ENCODE measurements at regions not wholly inside any gene's neighbourhood (a gene's known extent, or its start where the extent isn't known, plus 50 kb on each side); places are given as distances from the start of the nearest gene placed in this dataset.

DNA sequence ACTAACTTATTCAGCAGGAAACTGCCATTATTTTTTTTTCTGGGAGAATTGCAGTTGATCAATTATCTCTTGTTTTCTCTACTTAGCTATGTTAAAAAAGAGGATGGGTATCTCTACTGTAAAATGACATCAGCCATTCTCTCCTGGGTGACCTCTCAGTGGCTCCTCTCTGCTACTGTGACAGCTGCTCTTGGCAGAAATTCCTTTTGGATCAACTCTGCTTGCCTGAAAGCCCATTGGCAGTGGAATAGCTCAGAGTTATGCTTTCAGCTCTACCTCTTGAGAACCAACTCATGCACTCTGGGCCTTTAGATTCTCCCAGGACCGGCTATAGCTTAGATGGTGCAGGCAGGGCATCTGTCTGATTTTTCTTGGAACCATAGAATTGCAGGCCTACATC, 99.9 kb upstream of the GAP43 start:
- TF ChIP-seq, protein P1, sequence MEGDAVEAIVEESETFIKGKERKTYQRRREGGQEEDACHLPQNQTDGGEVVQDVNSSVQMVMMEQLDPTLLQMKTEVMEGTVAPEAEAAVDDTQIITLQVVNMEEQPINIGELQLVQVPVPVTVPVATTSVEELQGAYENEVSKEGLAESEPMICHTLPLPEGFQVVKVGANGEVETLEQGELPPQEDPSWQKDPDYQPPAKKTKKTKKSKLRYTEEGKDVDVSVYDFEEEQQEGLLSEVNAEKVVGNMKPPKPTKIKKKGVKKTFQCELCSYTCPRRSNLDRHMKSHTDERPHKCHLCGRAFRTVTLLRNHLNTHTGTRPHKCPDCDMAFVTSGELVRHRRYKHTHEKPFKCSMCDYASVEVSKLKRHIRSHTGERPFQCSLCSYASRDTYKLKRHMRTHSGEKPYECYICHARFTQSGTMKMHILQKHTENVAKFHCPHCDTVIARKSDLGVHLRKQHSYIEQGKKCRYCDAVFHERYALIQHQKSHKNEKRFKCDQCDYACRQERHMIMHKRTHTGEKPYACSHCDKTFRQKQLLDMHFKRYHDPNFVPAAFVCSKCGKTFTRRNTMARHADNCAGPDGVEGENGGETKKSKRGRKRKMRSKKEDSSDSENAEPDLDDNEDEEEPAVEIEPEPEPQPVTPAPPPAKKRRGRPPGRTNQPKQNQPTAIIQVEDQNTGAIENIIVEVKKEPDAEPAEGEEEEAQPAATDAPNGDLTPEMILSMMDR (IDR thresholded peaks at IDR 0.05) = no peak
- TF ChIP-seq POLR2A (IDR thresholded peaks at IDR 0.05) = no peak
